GM12878 (cell line): ENCODE measurements at regions not wholly inside any gene's neighbourhood (a gene's known extent, or its start where the extent isn't known, plus 50 kb on each side); places are given as distances from the start of the nearest gene placed in this dataset.

Experiments used
- BHLHE40 ChIP-seq, 2 experiments: fragments of 450-650 bp in 1 of 2; IDR thresholded peaks; 2 replicates each; pipeline ENCODE4 v1.6.1; 2011 to 2017; ENCODE audit warnings: low read depth in 2 of 2, borderline replicate concordance in 1 of 2, improper control_type of control experiment in 1 of 2, low read length in 1 of 2, mild to moderate bottlenecking in 1 of 2
- CEBPB ChIP-seq, 2 experiments: fragments of 150-350 bp in 1 of 2; IDR thresholded peaks; 2 replicates each; pipeline ENCODE4 v1.6.1; 2012 to 2014; ENCODE audit warnings: low read depth in 2 of 2, low read length in 2 of 2, borderline replicate concordance in 1 of 2, inconsistent platforms in 1 of 2
- CTCF ChIP-seq, 3 experiments: IDR thresholded peaks in 2 of 3; conservative IDR thresholded peaks in 1 of 3; 2 replicates each; pipeline ENCODE4 v1.5.1; 2011; ENCODE audit warnings: low read depth in 3 of 3, low read length in 3 of 3, mild to moderate bottlenecking in 3 of 3, control low read depth in 2 of 3, moderate library complexity in 2 of 3, inconsistent platforms in 1 of 3, mixed read lengths in 1 of 3; ENCODE audit not compliant: control insufficient read depth in 2 of 3, insufficient read depth in 1 of 3; ENCODE audit errors: extremely low read depth in 1 of 3
- EZH2 ChIP-seq: IDR thresholded peaks from 2 replicates; pipeline ENCODE4 v1.6.1; 2012; ENCODE audit warnings: low read depth, mild to moderate bottlenecking, control low read depth, inconsistent platforms, low read length, borderline replicate concordance; ENCODE audit not compliant: control insufficient read depth
- GATAD2B ChIP-seq: fragments of 450-650 bp; conservative IDR thresholded peaks from 2 replicates; pipeline ENCODE4 v1.6.1; 2017; ENCODE audit warnings: low read depth, mild to moderate bottlenecking, moderate library complexity
- JUND ChIP-seq: IDR thresholded peaks from 2 replicates; pipeline ENCODE4 v1.6.1; 2012; ENCODE audit warnings: low read depth, mild to moderate bottlenecking, low read length, improper control_type of control experiment, moderate library complexity
- MAX ChIP-seq: IDR thresholded peaks from 2 replicates; pipeline ENCODE4 v1.6.1; 2012; ENCODE audit warnings: low read depth, low read length, improper control_type of control experiment
- NRF1 ChIP-seq: conservative IDR thresholded peaks from 2 replicates; pipeline ENCODE4 v1.6.1; 2011; ENCODE audit warnings: mild to moderate bottlenecking, low read depth, low read length, improper control_type of control experiment
- REST ChIP-seq: IDR thresholded peaks from 2 replicates; pipeline ENCODE4 v1.6.1; 2012; ENCODE audit warnings: mild to moderate bottlenecking, low read depth, low read length
- SPI1 ChIP-seq: IDR thresholded peaks from 2 replicates; pipeline ENCODE4 v1.6.1; 2011; ENCODE audit warnings: low read depth, mild to moderate bottlenecking, low read length, moderate library complexity, borderline replicate concordance; ENCODE audit not compliant: insufficient read depth
- SRF ChIP-seq, 2 experiments: IDR thresholded peaks; 2 replicates each; pipeline ENCODE4 v1.6.1; 2011; ENCODE audit warnings: low read depth in 2 of 2, low read length in 2 of 2, mild to moderate bottlenecking in 1 of 2, moderate library complexity in 1 of 2
- TCF3 ChIP-seq: IDR thresholded peaks from 2 replicates; pipeline ENCODE4 v1.6.1; 2012; ENCODE audit warnings: low read depth, mild to moderate bottlenecking, low read length, borderline replicate concordance; ENCODE audit not compliant: insufficient read depth
- YY1 ChIP-seq: IDR thresholded peaks from 2 replicates; pipeline ENCODE4 v1.6.1; 2011; ENCODE audit warnings: low read depth, mild to moderate bottlenecking, low read length

- TF ChIP-seq GATAD2B (no peak), NRF1 (no peak), REST (no peak), SRF (IDR thresholded peaks at IDR 0.05; ENCODE audit: low read depth in 2 of 2, low read length in 2 of 2) (no peak), CEBPB (IDR thresholded peaks at IDR 0.05; ENCODE audit: borderline replicate concordance in 1 of 2, low read depth in 2 of 2, low read length in 2 of 2) (no peak), YY1 (no peak), CTCF (IDR thresholded peaks at IDR 0.05 in 2 of 3, conservative IDR thresholded peaks at IDR 0.05 in 1 of 3; ENCODE audit: control insufficient read depth in 2 of 3, extremely low read depth in 1 of 3, insufficient read depth in 1 of 3, low read depth in 3 of 3, low read length in 3 of 3) (no peak), BHLHE40 (IDR thresholded peaks at IDR 0.05; ENCODE audit: borderline replicate concordance in 1 of 2, low read depth in 2 of 2, low read length in 1 of 2) (no peak), TCF3 (no peak), JUND (no peak), SPI1 (no peak), EZH2 (no peak), MAX (no peak)
Observed at GRCh38 chr5:144960296-144960695, 789.6 kb downstream of the KCTD16 start.
